Heart right ventricle (tissue), 16 donors: ENCODE measurements at regions not wholly inside any gene's neighbourhood (a gene's known extent, or its start where the extent isn't known, plus 50 kb on each side); places are given as distances from the start of the nearest gene placed in this dataset.

Source experiments
- ATAC-seq, 8 donors: fragments of 200-7000 bp; cut with Tn5 transposase; one replicate each; pipeline ENCODE4 v1.9.1; 2020; ENCODE audit warnings: mild to moderate bottlenecking in 8 of 8, moderate library complexity in 8 of 8, moderate number of reproducible peaks in 1 of 8
- DNase-seq, 2 donors: peaks; one replicate each; pipeline ENCODE4 v3.0.0-alpha.2; 2020
- H3K27ac ChIP-seq, 10 donors: fragments of 200-600 bp; sonication (generic) in 2 of 10; one replicate each; pipeline versions ENCODE4 v1.5.0 to v1.8.0; 2020 to 2022; ENCODE audit warnings: mild to moderate bottlenecking in 3 of 10
- H3K27me3 ChIP-seq, 7 donors: fragments of 200-600 bp; one replicate each; pipeline ENCODE4 v1.8.0; 2021 to 2022; ENCODE audit warnings: mild to moderate bottlenecking in 2 of 7
- H3K36me3 ChIP-seq, 9 donors: fragments of 200-600 bp; sonication (generic) in 1 of 9; one replicate each; pipeline versions ENCODE4 v1.5.0 to v1.8.0; 2020 to 2022; ENCODE audit warnings: mild to moderate bottlenecking in 2 of 9
- H3K4me1 ChIP-seq, 9 donors: fragments of 200-600 bp; sonication (generic) in 1 of 9; one replicate each; pipeline versions ENCODE4 v1.5.0 to v1.8.0; 2020 to 2022; ENCODE audit warnings: mild to moderate bottlenecking in 4 of 9
- H3K4me3 ChIP-seq, 10 donors: fragments of 200-600 bp; sonication (generic) in 2 of 10; one replicate each; pipeline versions ENCODE4 v1.5.0 to v1.8.0; 2020 to 2022; ENCODE audit warnings: mild to moderate bottlenecking in 7 of 10, moderate library complexity in 2 of 10
- H3K9me3 ChIP-seq, 11 donors: fragments of 200-600 bp in 10 of 11; sonication (generic) in 2 of 11; one replicate each; pipeline versions ENCODE4 v1.5.0 to v1.8.0; 2013 to 2022; ENCODE audit warnings: mild to moderate bottlenecking in 2 of 11, control low read depth in 1 of 11, moderate library complexity in 1 of 11
- WGBS, 2 donors: extraction: QIAGEN DNeasy Blood & Tissue Kit; methylation state at CpG; one replicate each; pipeline ENCODE4 v1.1.7; 2013; ENCODE audit warnings: inconsistent platforms in 1 of 2; 5-methylcytosine and 5-hydroxymethylcytosine counted together
- intact Hi-C, 10 donors: fragments of 100-400 bp; cut with DNase I; formaldehyde crosslinking; loops; one replicate each; pipeline versions ENCODE4 v1.11.1 to v1.14.2; 2022
- TF ChIP-seq, protein P1 (sequence below), 9 donors: fragments of 200-600 bp; sonication (generic) in 2 of 9; IDR thresholded peaks; one replicate each; pipeline versions ENCODE4 v1.5.0 to v1.8.0; 2021 to 2022; ENCODE audit warnings: antibody characterized with exemption in 9 of 9, mild to moderate bottlenecking in 5 of 9, moderate library complexity in 1 of 9
- donor health status: Arrhythmogenic right ventricular cardiomyopathy.
- donor health status: ischemic (EF 13 %, LVEDD 7.1; RV severe dilation, severe dysfunction).
- donor health status: healthy with polysubstance abuse.
- donor health status: DM: no; HTN: yes; CAD: no.
- donor health status: DM: no; HTN: no; CAD: no.
- donor health status: ischemic (EF 25% LVEDD 6.9; RV normal size, moderate dysfunction).
- donor health status: ischemic (EF 25% LVEDD 5.7; RV mildly dilated, moderate dysfunction).
- donor health status: healthy.
- donor health status: DM: yes; HTN: yes; CAD: no.
- donor health status: Ischemic cardiomyopathy.
- donor health status: ischemic (EF 35%, LVEDD 5.7; RV mildly dilated, moderate dysfunction).
- donor health status: nonischemic (EF 11% LVEDD 7.7; RV severe dilation, severe dysfunction).
- donor health status: DM: yes; HTN: yes; CAD: no.
- donor health status: PGD.
- donor health status: ischemic (EF 29% LVEDD 5.4; RV normal size, mild dysfunction).
- donor health status: nonischemic (EF 23%, LVEDD 6.1; RV moderate dilation, normal function).

DNA sequence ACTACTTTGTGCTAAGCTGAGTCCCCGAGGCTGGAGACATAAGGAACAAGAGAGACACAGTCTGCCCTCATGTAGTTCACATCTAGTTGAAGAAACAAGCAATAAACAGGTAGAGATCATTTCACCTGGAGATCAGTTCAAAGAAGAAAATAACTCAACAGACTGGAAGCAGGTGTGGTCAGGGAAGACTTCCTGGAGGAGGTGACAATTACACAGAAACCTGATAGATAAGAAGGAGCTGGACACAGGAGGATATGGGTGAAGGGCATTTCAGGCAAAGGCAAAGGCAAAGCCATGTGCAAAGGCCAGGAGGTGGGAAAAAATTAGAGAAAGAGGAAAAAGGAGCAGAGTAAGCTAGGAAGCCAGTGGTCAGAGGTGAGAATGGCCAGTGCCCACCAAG, 115.6 kb downstream of the MN1 start:
- Histone ChIP-seq H3K4me1 (peaks cover 2 to 27% (median 22%) of the 10 kb centered on the region in 9 donors), H3K27me3 (no peaks in the 10 kb centered on the region), H3K27ac (peak overlapping the region; percentile 79 to 93 (median 84)), H3K9me3 (peaks cover 0 to 15% (median 0%) of the 10 kb centered on the region in 11 donors), H3K36me3 (no peaks in the 10 kb centered on the region), H3K4me3 (no peak overlapping the region)
- TF ChIP-seq, protein P1, sequence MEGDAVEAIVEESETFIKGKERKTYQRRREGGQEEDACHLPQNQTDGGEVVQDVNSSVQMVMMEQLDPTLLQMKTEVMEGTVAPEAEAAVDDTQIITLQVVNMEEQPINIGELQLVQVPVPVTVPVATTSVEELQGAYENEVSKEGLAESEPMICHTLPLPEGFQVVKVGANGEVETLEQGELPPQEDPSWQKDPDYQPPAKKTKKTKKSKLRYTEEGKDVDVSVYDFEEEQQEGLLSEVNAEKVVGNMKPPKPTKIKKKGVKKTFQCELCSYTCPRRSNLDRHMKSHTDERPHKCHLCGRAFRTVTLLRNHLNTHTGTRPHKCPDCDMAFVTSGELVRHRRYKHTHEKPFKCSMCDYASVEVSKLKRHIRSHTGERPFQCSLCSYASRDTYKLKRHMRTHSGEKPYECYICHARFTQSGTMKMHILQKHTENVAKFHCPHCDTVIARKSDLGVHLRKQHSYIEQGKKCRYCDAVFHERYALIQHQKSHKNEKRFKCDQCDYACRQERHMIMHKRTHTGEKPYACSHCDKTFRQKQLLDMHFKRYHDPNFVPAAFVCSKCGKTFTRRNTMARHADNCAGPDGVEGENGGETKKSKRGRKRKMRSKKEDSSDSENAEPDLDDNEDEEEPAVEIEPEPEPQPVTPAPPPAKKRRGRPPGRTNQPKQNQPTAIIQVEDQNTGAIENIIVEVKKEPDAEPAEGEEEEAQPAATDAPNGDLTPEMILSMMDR (IDR thresholded peaks at IDR 0.05) = no peak
- intact Hi-C loops = loop anchor here in 4 of 10 donors (1.0 to 5.0 kb wide), 4 partner anchors 17 to 49 kb away; no protein-coding TSS in a partner anchor
- DNase-seq (no peak), ATAC-seq (peak in 3 of 8 donors; percentile 1 to 10 (median 2))
- WGBS, 2 donors = 46 to 67% methylated on average over 1 of the region's 1 CpG

DNA sequence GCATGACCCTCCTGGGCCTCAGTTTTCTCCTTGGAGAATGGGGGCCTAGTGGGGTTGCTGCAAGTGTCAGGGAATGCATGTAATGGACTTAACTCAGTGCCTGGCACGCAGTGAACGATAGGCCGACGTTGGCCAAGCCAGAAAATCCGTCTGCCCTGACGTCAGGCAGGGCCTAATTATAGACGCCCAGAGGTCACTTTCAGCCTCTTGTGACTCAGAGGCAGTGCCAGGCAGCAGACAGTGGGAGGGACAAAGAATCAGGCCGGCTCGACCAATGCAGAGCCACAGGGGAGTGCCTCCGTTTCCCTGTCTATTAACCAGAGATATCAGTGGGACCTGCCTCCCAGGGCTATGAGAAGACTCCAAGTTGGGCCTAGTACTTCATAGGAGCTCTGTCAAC, 115.0 kb downstream of the MN1 start:
- TF ChIP-seq, protein P1 (IDR thresholded peaks at IDR 0.05) = no peak
- WGBS, 2 donors = 27 to 29% methylated on average over 10 of the region's 10 CpGs
- Histone ChIP-seq H3K36me3 (no peaks in the 10 kb centered on the region), H3K4me1 (peaks cover 2 to 27% (median 22%) of the 10 kb centered on the region in 9 donors), H3K4me3 (no peak overlapping the region), H3K27ac (peak overlapping the region; percentile 79 to 93 (median 84)), H3K27me3 (no peaks in the 10 kb centered on the region), H3K9me3 (peaks cover 0 to 15% (median 0%) of the 10 kb centered on the region in 11 donors)
- DNase-seq (peak; percentile 78 to 89), ATAC-seq (peak; percentile 91 to 97 (median 96))
- intact Hi-C loops = loop anchor here in 4 of 10 donors (1.0 to 5.0 kb wide), 4 partner anchors 17 to 50 kb away; no protein-coding TSS in a partner anchor

DNA sequence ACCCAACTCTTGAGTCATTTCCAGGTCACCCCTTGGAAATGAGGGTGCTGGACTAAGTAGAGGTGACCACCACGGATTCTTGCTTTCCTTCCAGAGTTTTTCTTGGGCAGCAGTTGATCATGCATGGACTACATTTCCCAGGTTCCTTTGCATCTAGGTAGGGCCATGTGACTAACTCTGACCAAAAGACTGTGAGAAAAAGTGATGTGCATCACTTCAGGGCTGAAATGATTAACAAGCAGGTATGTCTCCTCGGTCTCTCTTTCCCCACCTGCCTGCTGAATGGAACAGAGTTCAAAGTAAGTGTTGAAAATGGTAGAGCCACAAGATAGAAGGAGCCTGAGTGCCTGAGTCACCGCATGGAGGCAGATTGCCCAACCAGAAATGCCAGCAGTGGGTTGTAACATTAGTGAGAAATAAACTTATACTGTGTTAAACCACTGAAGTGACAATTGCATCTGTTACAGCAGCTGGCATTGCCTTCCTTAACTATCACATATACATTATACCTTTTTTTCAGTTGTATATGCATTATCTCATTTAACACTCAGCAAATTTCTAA, 113.5 kb downstream of the MN1 start:
- Histone ChIP-seq H3K4me1 (peaks cover 2 to 27% (median 22%) of the 10 kb centered on the region in 9 donors), H3K36me3 (no peaks in the 10 kb centered on the region), H3K27ac (no peak overlapping the region), H3K9me3 (peaks cover 0 to 15% (median 0%) of the 10 kb centered on the region in 11 donors), H3K27me3 (no peaks in the 10 kb centered on the region), H3K4me3 (no peak overlapping the region)
- DNase-seq (no peak), ATAC-seq (no peak)
- WGBS, 2 donors = 88 to 96% methylated on average over 3 of the region's 3 CpGs
- intact Hi-C loops = loop anchor here in 3 of 10 donors (2.0 to 5.0 kb wide), 3 partner anchors 19 to 51 kb away; no protein-coding TSS in a partner anchor
- TF ChIP-seq, protein P1 (IDR thresholded peaks at IDR 0.05) = no peak

DNA sequence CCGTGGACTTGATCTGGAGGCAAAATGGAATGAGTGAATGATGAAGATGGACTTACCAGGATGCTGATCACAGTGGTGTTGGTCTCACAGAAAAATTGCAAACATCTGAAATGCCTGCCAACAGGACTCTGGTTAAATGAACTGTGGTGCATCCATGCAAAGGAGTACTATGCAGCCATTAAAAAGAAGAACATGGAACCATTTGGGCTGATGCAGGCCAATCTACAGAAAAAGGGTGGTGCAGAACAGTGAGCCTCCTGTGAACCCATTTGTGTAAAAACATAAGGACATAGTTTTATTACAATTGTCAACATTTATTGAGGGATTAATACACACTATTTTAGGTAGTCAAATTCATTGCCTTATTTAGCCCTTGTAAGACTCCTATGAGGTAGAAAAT, 111.9 kb downstream of the MN1 start:
- Histone ChIP-seq H3K27ac (no peak overlapping the region), H3K4me1 (peaks cover 2 to 27% (median 22%) of the 10 kb centered on the region in 9 donors), H3K9me3 (peaks cover 0 to 15% (median 0%) of the 10 kb centered on the region in 11 donors), H3K36me3 (no peaks in the 10 kb centered on the region), H3K27me3 (no peaks in the 10 kb centered on the region), H3K4me3 (no peak overlapping the region)
- DNase-seq (no peak), ATAC-seq (no peak)
- intact Hi-C loops = loop anchor here in 1 of 10 donors (5.0 kb wide), 1 partner anchor 52 kb away; no protein-coding TSS in a partner anchor
- 87 to 100% methylated on average over 1 of the region's 1 CpG for WGBS, 2 donors
- TF ChIP-seq, protein P1 (IDR thresholded peaks at IDR 0.05) = no peak
